HEK293 (cell line): ENCODE measurements at regions not wholly inside any gene's neighbourhood (a gene's known extent, or its start where the extent isn't known, plus 50 kb on each side); places are given as distances from the start of the nearest gene placed in this dataset.

Experiments
- BCL11B ChIP-seq: fragments of 450-650 bp; formaldehyde crosslinking; IDR thresholded peaks from 2 replicates; pipeline ENCODE4 v1.5.1; 2016; ENCODE audit warnings: low read depth, missing biosample characterization, missing genetic modification characterization
- KLF10 ChIP-seq: fragments of 450-650 bp; IDR thresholded peaks from 2 replicates; pipeline ENCODE4 v1.5.1; 2018; ENCODE audit warnings: missing biosample characterization, mild to moderate bottlenecking, missing genetic modification characterization
- PATZ1 ChIP-seq: fragments of 450-650 bp; formaldehyde crosslinking; IDR thresholded peaks from 2 replicates; pipeline ENCODE4 v1.5.1; 2016; ENCODE audit warnings: missing biosample characterization, missing genetic modification characterization
- SALL2 ChIP-seq: fragments of 450-650 bp; formaldehyde crosslinking; IDR thresholded peaks from 2 replicates; pipeline ENCODE4 v1.5.0; 2017; ENCODE audit warnings: missing biosample characterization, mild to moderate bottlenecking, missing genetic modification characterization, borderline replicate concordance
- ZNF302 ChIP-seq: fragments of 450-650 bp; formaldehyde crosslinking; IDR thresholded peaks from 2 replicates; pipeline ENCODE4 v1.5.1; 2016; ENCODE audit warnings: missing biosample characterization, missing genetic modification characterization, low read depth
- ZNF621 ChIP-seq: fragments of 450-650 bp; formaldehyde crosslinking; IDR thresholded peaks from 2 replicates; pipeline ENCODE4 v1.5.1; 2017; ENCODE audit warnings: missing biosample characterization, missing genetic modification characterization
- TF ChIP-seq, protein P1 (sequence below): fragments of 450-650 bp; formaldehyde crosslinking; IDR thresholded peaks from 2 replicates; pipeline ENCODE4 v1.5.1; 2016; ENCODE audit warnings: missing biosample characterization, missing genetic modification characterization

GRCh38 chr6:157763904-157764177, 59.2 kb upstream of the SNX9 start:
- TF ChIP-seq, protein P1, sequence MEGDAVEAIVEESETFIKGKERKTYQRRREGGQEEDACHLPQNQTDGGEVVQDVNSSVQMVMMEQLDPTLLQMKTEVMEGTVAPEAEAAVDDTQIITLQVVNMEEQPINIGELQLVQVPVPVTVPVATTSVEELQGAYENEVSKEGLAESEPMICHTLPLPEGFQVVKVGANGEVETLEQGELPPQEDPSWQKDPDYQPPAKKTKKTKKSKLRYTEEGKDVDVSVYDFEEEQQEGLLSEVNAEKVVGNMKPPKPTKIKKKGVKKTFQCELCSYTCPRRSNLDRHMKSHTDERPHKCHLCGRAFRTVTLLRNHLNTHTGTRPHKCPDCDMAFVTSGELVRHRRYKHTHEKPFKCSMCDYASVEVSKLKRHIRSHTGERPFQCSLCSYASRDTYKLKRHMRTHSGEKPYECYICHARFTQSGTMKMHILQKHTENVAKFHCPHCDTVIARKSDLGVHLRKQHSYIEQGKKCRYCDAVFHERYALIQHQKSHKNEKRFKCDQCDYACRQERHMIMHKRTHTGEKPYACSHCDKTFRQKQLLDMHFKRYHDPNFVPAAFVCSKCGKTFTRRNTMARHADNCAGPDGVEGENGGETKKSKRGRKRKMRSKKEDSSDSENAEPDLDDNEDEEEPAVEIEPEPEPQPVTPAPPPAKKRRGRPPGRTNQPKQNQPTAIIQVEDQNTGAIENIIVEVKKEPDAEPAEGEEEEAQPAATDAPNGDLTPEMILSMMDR (tag by site-specific recombination) = no peak
- no peak for TF ChIP-seq ZNF621
- no peak for TF ChIP-seq ZNF302 (tag by site-specific recombination)
- no peak for TF ChIP-seq BCL11B
- no peak for TF ChIP-seq SALL2 (tag by site-specific recombination)
- no peak for TF ChIP-seq KLF10 (tag by site-specific recombination)
- no peak for TF ChIP-seq PATZ1
